Nephron (organoid): ENCODE measurements at regions not wholly inside any gene's neighbourhood (a gene's known extent, or its start where the extent isn't known, plus 50 kb on each side); places are given as distances from the start of the nearest gene placed in this dataset.
"Not testable (repeated sequence)": the region's sequence is repeated elsewhere in the genome, so short reads cannot be mapped to it uniquely, and the experiment has no call there.

ENCODE experiments used
- H3K27ac Mint-ChIP-seq, 3 experiments: 2 replicates each; pipeline ENCODE4 v1.8.0; 2020; ENCODE audit warnings: mixed read lengths in 3 of 3, mild to moderate bottlenecking in 2 of 3, moderate library complexity in 1 of 3
- H3K27me3 Mint-ChIP-seq: 2 replicates; pipeline ENCODE4 v1.8.0; 2021; ENCODE audit warnings: low read depth, mild to moderate bottlenecking, moderate library complexity, mixed read lengths
- H3K36me3 Mint-ChIP-seq: 2 replicates; pipeline ENCODE4 v1.8.0; 2020; ENCODE audit warnings: low read depth, mixed read lengths
- H3K4me1 Mint-ChIP-seq: 2 replicates; pipeline ENCODE4 v1.8.0; 2020; ENCODE audit warnings: mixed read lengths
- H3K4me3 Mint-ChIP-seq, 3 experiments: 2 replicates each; pipeline ENCODE4 v1.8.0; 2020; ENCODE audit warnings: mild to moderate bottlenecking in 3 of 3, mixed read lengths in 3 of 3, moderate library complexity in 2 of 3
- H3K9me3 Mint-ChIP-seq: 2 replicates; pipeline ENCODE4 v1.8.0; 2020; ENCODE audit warnings: mixed read lengths

DNA sequence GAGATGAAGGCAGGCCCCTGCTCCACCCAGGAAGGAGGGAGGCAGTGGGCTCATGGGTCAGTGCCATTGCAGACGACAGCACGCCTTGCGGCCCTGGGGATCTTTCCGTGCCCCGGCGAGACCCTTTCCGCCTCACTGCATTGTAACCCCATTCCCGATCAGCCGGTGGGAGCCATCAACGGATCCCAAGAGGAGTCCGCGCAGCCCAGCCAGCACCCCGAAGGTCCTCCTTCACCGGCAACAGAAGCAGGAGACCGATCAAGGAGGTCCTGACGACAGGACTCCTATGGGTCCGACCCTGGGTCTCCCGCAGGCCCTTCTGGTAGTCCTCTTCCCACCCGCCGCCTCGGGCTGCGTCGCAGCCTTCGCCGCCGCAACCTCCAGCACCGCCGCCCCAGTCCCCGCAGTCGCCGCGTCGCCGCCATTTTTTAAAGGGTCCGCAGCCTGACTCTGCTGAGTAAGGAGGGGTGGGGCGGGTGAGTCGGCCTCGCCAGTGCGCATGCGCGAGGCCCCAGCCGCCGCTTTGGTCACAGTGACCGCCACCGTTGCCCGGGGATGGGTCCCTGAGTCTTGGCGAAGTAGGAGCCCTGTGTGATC lies 1417.0 kb upstream of the PCDH10 start:
- H3K4me3 Mint-ChIP-seq, H3K27me3 Mint-ChIP-seq, H3K4me1 Mint-ChIP-seq, H3K9me3 Mint-ChIP-seq, H3K27ac Mint-ChIP-seq, H3K36me3 Mint-ChIP-seq: not testable (repeated sequence)

DNA sequence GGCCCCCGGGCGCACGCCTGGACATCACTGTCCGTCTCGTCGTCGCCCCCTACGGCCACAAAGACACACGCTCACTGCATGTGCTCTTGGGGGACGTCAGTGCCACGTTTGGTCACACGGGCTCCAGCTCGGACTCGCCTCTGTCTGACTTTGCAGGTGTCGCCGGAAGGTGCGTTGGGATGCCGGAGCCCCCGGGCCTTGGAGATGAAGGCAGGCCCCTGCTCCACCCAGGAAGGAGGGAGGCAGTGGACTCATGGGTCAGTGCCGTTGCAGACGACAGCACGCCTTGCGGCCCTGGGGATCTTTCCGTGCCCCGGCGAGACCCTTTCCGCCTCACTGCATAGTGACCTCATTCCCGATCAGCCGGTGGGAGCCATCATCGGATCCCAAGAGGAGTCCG lies 1414.8 kb upstream of the PCDH10 start:
- not testable (repeated sequence) for H3K4me3 Mint-ChIP-seq, H3K27me3 Mint-ChIP-seq

GRCh38 chr4:131734851-131735385 lies 1414.2 kb upstream of the PCDH10 start:
- H3K4me1 Mint-ChIP-seq, H3K36me3 Mint-ChIP-seq, H3K27ac Mint-ChIP-seq, H3K4me3 Mint-ChIP-seq, H3K9me3 Mint-ChIP-seq, H3K27me3 Mint-ChIP-seq: not testable (repeated sequence)

More for the DNA sequence above, 1414.8 kb upstream of the PCDH10 start:
- H3K4me1 Mint-ChIP-seq, H3K36me3 Mint-ChIP-seq, H3K9me3 Mint-ChIP-seq, H3K27ac Mint-ChIP-seq: not testable (repeated sequence)

- not testable (repeated sequence) for H3K27ac Mint-ChIP-seq, H3K4me1 Mint-ChIP-seq, H3K36me3 Mint-ChIP-seq, H3K4me3 Mint-ChIP-seq, H3K27me3 Mint-ChIP-seq, H3K9me3 Mint-ChIP-seq
These were observed 1410.1 kb upstream of the PCDH10 start for GRCh38 chr4:131738991-131739390.

GRCh38 chr4:131741836-131742235 lies 1407.3 kb upstream of the PCDH10 start:
- not testable (repeated sequence) for H3K4me1 Mint-ChIP-seq, H3K27ac Mint-ChIP-seq, H3K27me3 Mint-ChIP-seq, H3K9me3 Mint-ChIP-seq, H3K36me3 Mint-ChIP-seq, H3K4me3 Mint-ChIP-seq

DNA sequence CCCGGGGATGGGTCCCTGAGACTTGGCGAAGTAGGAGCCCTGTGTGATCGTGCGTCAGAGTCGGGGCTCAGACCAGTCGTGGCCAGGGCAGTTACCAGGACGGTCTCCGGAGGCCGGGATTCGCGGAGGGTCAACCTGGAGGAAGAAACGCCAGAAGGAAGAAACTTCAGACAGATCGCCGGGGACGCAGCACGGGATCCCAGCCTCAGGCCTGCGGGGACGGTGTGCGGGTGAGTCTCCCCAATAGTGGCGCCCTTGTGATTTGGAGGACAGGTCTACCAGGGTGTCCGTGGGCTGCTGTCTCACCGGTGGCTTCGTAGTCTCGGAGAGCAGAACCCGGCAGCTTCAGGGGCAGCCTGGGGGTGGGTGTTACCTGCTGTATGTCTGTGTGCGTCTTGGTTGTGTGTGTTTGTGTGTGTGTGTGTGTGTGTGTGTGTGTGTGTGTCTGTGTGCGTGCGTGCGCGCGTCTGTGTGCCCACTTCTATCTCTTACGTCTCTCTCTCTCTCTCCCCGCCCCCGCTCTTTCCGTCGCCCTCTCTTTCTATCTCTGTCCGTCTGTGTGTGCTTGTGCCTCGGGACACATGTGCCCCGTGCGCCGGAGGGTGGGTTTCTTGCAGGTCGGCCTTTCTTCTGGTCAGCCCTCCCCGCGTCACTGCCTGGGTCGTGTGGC lies 1406.4 kb upstream of the PCDH10 start:
- H3K4me1 Mint-ChIP-seq, H3K9me3 Mint-ChIP-seq, H3K27me3 Mint-ChIP-seq, H3K36me3 Mint-ChIP-seq, H3K27ac Mint-ChIP-seq, H3K4me3 Mint-ChIP-seq: not testable (repeated sequence)

DNA sequence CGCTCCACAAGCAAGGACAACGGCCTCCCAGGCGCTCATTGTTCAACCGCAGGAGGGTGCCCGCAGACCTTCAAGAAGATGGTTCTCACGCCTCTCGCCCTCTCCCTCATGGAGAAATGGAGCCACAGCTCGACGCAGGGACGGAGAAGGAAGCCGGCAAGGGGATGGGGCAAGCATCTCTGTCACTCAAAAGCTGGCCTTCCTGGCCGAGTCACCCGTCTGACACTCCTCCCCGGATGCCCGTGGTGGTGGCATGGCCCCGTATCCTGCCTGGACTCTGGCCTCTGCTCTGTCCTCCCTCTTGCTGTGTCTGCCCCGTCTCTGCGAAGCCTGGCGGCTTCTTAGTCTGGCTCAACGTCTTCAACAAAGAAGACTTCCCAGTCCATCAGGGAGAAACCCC lies 1405.7 kb upstream of the PCDH10 start:
- not testable (repeated sequence) for H3K36me3 Mint-ChIP-seq, H3K4me3 Mint-ChIP-seq, H3K27ac Mint-ChIP-seq, H3K4me1 Mint-ChIP-seq, H3K9me3 Mint-ChIP-seq, H3K27me3 Mint-ChIP-seq

DNA sequence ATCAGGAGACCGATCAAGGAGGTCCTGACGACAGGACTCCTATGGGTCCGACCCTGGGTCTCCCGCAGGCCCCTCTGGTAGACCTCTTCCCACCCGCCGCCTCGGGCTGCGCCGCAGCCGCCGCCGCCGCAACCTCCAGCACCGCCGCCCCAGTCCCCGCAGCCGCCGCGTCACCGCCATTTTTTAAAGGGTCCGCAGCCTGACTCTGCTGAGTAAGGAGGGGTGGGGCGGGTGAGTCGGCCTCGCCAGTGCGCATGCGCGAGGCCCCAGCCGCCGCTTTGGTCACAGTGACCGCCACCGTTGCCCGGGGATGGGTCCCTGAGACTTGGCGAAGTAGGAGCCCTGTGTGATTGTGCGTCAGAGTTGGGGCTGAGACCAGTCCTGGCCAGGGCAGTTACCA lies 1401.9 kb upstream of the PCDH10 start:
- not testable (repeated sequence) for H3K27ac Mint-ChIP-seq

DNA sequence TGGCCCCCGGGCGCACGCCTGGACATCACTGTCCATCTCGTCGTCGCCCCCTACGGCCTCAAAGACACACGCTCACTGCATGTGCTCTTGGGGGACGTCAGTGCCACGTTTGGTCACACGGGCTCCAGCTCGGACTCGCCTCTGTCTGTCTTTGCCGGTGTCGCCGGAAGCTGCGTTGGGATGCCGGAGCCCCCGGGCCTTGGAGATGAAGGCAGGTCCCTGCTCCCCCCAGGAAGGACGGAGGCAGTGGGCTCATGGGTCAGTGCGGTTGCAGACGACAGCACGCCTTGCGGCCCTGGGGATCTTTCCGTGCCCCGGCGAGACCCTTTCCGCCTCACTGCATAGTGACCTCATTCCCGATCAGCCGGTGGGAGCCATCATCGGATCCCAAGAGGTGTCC lies 1399.9 kb upstream of the PCDH10 start:
- not testable (repeated sequence) for H3K9me3 Mint-ChIP-seq, H3K4me3 Mint-ChIP-seq, H3K36me3 Mint-ChIP-seq, H3K27ac Mint-ChIP-seq, H3K27me3 Mint-ChIP-seq, H3K4me1 Mint-ChIP-seq

More for the DNA sequence above, 1401.9 kb upstream of the PCDH10 start:
- not testable (repeated sequence) for H3K27me3 Mint-ChIP-seq, H3K36me3 Mint-ChIP-seq, H3K4me3 Mint-ChIP-seq, H3K4me1 Mint-ChIP-seq
- H3K9me3 Mint-ChIP-seq = peaks cover 12% of the 10 kb centered on the region

GRCh38 chr4:131750006-131750405 lies 1399.1 kb upstream of the PCDH10 start:
- not testable (repeated sequence) for H3K27ac Mint-ChIP-seq, H3K27me3 Mint-ChIP-seq, H3K4me3 Mint-ChIP-seq, H3K9me3 Mint-ChIP-seq, H3K36me3 Mint-ChIP-seq, H3K4me1 Mint-ChIP-seq

- not testable (repeated sequence) for H3K4me1 Mint-ChIP-seq, H3K36me3 Mint-ChIP-seq, H3K27ac Mint-ChIP-seq, H3K4me3 Mint-ChIP-seq, H3K9me3 Mint-ChIP-seq, H3K27me3 Mint-ChIP-seq
These were observed 1398.6 kb upstream of the PCDH10 start for GRCh38 chr4:131750469-131750868.

- not testable (repeated sequence) for H3K4me1 Mint-ChIP-seq, H3K9me3 Mint-ChIP-seq, H3K36me3 Mint-ChIP-seq, H3K4me3 Mint-ChIP-seq, H3K27me3 Mint-ChIP-seq, H3K27ac Mint-ChIP-seq
These were observed 1386.9 kb upstream of the PCDH10 start for GRCh38 chr4:131762234-131762633.
